NOMO-1 treated with DMSO at 0.1 percent for 48 hours (cell line): ENCODE measurements at regions not wholly inside any gene's neighbourhood (a gene's known extent, or its start where the extent isn't known, plus 50 kb on each side); places are given as distances from the start of the nearest gene placed in this dataset.
"Not testable (repeated sequence)": the region's sequence is repeated elsewhere in the genome, so short reads cannot be mapped to it uniquely, and the experiment has no call there.

ENCODE experiments used
- DNase-seq: peaks from one replicate; lab custom pipeline; 2025; ENCODE audit not compliant: unreplicated experiment; lab: John Stamatoyannopoulos, UW

- no peak for DNase-seq
These were observed 1011.0 kb upstream of the MIR17HG start for GRCh38 chr13:90336507-90336906.

- not testable (repeated sequence) for DNase-seq
These were observed 1006.1 kb upstream of the MIR17HG start for GRCh38 chr13:90341348-90341747.

DNA sequence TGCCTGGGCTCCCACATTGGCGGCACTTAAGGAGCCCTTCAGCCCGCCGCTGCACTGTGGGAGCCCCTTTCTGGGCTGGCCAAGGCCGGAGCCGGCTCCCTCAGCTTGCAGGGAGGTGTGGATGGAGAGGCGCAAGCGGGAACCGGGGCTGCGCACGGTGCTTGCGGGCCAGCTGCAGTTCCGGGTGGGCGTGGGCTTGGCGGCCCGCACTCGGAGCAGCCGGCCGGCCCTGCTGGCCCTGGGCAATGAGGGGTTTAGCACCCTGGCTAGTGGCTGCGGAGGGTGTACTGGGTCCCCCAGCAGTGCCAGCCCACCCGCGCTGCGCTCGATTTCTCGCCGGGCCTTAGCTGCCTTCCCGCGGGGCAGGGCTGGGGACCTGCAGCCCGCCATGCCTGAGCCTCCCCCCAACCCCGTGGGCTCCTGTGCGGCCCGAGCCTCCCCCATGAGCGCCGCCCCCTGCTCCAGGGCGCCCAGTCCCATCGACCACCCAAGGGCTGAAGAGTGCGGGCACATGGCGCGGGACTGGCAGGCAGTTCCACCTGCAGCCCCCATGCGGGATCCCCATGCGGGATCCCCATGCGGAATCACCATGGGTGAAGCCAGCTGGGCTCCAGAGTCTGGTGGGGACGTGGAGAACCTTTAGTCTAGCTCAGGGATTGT is 998.9 kb upstream of the MIR17HG start:
- not testable (repeated sequence) for DNase-seq

GRCh38 chr13:90352763-90353162 is 994.7 kb upstream of the MIR17HG start:
- DNase-seq: no peak

GRCh38 chr13:90355162-90355751 is 992.2 kb upstream of the MIR17HG start:
- no peak for DNase-seq

DNA sequence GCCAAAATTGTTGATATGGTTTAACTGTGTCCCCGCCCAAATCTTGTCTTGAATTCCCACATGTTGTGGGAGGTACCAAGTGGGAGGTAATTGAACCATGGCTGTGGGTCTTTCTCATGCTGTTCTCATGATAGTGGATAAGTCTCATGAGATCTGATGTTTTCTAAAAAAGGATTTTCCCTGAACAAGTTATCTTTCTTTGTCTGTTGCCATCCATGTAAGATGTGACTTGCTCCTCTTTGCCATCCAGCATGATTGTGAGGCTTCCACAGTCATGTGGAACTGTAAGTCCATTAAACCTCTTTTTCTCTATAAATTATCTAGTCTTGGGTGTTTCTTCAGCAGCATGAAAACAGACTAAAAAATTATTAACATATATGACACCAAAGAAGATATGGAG is 986.7 kb upstream of the MIR17HG start:
- no peak for DNase-seq

- DNase-seq: no peak
These were observed 984.8 kb upstream of the MIR17HG start for GRCh38 chr13:90362707-90363106.

- no peak for DNase-seq
These were observed 982.4 kb upstream of the MIR17HG start for GRCh38 chr13:90365130-90365529.

GRCh38 chr13:90374168-90374567 is 973.3 kb upstream of the MIR17HG start:
- DNase-seq: no peak

- DNase-seq: no peak
These were observed 971.6 kb upstream of the MIR17HG start for GRCh38 chr13:90375851-90376250.

- no peak for DNase-seq
These were observed 965.1 kb upstream of the MIR17HG start for GRCh38 chr13:90382425-90382824.

DNA sequence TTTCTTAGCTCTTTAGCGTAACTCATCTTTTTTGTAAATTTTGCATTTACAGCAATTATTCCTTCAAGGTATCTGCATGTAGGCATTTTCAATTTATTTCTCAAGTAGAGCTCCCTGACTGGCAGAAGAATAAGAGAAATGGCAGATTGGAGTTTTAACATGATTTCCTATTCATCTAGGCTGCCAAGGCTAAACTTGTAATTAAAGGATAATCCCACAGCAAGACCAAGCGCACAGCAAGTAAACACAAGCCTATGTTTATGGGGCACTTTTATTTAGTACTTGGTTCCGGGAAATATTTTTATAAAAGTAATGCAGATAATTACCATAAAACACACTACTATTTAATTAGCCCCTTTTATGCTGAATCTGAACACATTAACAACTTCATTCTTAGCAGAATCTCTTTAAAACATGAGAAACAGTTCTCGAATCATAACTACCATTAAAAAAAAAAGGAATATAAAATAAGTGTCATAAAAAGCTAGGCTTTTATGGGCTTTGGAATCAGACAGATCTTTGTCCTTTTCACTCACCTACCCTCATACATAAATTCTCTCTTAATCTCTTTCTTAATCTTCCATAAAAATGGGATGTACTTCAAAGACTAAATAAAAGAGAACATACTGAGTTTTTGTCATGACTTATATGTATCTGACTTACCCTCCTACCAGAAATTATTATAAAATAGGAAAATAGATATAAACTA is 961.6 kb upstream of the MIR17HG start:
- no peak for DNase-seq

GRCh38 chr13:90388887-90389452 is 958.5 kb upstream of the MIR17HG start:
- no peak for DNase-seq

DNA sequence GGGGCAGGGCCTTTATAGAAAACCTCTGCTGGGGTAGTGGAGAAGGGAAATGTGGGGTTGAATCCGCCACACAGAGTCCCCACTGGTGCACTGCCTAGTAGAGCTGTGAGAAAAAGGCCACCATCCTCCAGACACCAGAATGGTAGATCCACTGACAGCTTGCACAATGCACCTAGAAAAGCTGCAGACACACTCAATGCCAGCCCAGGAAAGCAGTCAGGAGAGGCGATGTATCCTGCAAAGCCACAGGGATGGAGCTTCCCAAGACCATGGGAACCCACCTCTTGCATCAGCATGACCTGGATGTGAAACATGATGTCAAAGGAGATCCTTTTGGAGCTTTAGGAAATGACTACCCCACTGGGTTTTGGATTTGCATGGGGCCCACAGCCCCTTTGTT is 958.0 kb upstream of the MIR17HG start:
- no peak for DNase-seq

- no peak for DNase-seq
These were observed 954.1 kb upstream of the MIR17HG start for GRCh38 chr13:90393408-90393807.

DNA sequence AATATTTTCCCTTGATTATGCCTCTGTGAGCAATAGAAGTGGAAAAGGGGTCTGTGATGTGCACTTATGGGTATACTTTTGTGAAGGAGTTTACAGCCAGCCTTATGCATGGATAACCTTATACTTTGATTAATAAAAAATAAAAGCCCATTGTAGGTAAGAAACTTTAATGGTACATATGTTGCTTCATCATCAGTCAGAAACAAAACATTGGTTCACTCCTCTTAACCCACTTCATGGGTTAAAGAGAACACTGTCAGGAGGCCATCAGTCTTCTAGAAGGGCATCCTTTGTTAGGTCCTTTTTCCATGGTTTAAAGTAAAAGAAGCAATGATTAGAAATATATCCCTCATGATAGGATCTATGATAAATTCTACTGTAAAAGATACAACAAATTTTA is 952.1 kb upstream of the MIR17HG start:
- no peak for DNase-seq

DNA sequence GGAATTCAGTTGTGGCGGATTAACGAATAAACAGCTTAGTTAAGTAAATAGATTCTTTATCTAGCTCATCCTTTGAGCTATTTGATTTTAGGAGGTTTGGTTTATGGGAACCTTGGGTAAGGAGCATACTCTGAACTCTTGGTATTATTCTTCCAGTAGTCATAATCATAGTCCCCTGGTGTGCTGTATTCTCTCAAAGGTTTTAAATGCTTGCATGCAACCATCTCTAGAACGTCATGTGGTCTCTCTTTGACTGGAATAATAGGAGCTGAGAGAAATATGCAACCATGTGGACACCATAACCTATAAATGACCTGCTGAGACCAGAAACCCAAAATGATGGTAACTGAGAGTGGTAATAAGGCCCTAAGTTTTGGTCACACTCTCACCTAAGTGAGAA is 951.6 kb upstream of the MIR17HG start:
- DNase-seq: no peak

GRCh38 chr13:90396266-90396665 is 951.2 kb upstream of the MIR17HG start:
- DNase-seq: no peak

GRCh38 chr13:90397503-90397902 is 950.0 kb upstream of the MIR17HG start:
- no peak for DNase-seq

DNA sequence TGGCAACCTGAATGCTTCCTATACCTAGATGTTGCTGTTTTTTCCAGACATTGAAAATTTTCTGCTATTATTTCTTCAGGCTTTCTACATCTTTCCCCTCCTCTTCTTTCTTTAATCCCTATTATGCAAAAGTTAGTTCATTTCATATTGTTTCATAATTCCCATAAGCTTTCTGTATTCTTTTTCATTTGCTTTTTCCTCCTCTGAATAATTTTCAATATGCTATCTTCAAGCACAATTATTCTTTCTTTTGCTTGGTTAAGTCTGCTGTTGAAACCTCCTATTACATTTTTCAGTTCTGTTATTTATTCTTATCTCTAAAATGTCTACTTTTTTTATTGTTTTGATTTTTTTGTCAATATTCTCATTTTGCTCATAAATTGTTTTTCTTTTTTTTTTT is 947.1 kb upstream of the MIR17HG start:
- no peak for DNase-seq

DNA sequence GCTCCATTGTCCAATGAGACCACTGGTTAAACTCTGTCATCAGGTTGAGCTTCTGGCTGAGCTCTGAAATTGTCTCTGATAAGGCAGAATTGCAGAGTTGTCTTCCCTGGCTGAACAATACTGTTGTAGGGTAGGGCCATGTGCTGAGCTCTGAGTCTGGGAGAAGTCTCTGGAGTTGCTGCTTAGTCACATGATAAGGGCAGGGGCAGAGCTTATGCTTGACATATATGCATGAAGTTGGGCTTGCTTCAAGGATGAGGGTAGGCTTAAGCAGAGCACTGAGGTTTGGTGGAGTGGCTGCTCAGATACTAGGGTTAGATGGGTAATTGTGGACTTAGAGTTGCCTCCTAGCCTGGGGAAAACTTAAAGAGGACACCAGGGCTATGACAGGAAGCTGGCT is 946.3 kb upstream of the MIR17HG start:
- DNase-seq: no peak

- no peak for DNase-seq
These were observed 945.4 kb upstream of the MIR17HG start for GRCh38 chr13:90402102-90402501.
